Activated CD4-positive, alpha-beta memory T cell treated with anti-CD3 and anti-CD28 coated beads for 36 hours (primary cell): ENCODE measurements at regions not wholly inside any gene's neighbourhood (a gene's known extent, or its start where the extent isn't known, plus 50 kb on each side); places are given as distances from the start of the nearest gene placed in this dataset.

Experiments
- CTCF ChIA-PET: fragments of 350-600 bp; sonication (Branson Sonifier 250); formaldehyde crosslinking; loops from one replicate; lab custom pipeline; 2021; ENCODE audit warnings: antibody characterized with exemption, inconsistent platforms; lab: Charles Lee
- POLR2A ChIA-PET: fragments of 350-600 bp; sonication (Branson Sonifier 250); formaldehyde crosslinking; loops from one replicate; lab custom pipeline; 2021; ENCODE audit warnings: antibody characterized with exemption; lab: Charles Lee
- DNase-seq: peaks from one replicate; pipeline ENCODE4 v3.0.0-alpha.2; 2020
- H3K27ac Mint-ChIP-seq: one replicate; pipeline ENCODE4 v1.8.0; 2021; ENCODE audit warnings: mixed read lengths
- H3K27me3 Mint-ChIP-seq: one replicate; pipeline ENCODE4 v1.8.0; 2021; ENCODE audit warnings: mixed read lengths
- H3K36me3 Mint-ChIP-seq: one replicate; pipeline ENCODE4 v1.8.0; 2021; ENCODE audit warnings: mixed read lengths
- H3K4me1 Mint-ChIP-seq: one replicate; pipeline ENCODE4 v1.8.0; 2021; ENCODE audit warnings: low read depth, mixed read lengths
- H3K4me3 Mint-ChIP-seq: one replicate; pipeline ENCODE4 v1.8.0; 2021; ENCODE audit warnings: mild to moderate bottlenecking, mixed read lengths
- H3K9me3 Mint-ChIP-seq: one replicate; pipeline ENCODE4 v1.8.0; 2021; ENCODE audit warnings: mixed read lengths
- intact Hi-C: fragments of 100-400 bp; cut with micrococcal nuclease; formaldehyde crosslinking; loops from one replicate; pipeline ENCODE4 v1.15.1; 2023

DNA sequence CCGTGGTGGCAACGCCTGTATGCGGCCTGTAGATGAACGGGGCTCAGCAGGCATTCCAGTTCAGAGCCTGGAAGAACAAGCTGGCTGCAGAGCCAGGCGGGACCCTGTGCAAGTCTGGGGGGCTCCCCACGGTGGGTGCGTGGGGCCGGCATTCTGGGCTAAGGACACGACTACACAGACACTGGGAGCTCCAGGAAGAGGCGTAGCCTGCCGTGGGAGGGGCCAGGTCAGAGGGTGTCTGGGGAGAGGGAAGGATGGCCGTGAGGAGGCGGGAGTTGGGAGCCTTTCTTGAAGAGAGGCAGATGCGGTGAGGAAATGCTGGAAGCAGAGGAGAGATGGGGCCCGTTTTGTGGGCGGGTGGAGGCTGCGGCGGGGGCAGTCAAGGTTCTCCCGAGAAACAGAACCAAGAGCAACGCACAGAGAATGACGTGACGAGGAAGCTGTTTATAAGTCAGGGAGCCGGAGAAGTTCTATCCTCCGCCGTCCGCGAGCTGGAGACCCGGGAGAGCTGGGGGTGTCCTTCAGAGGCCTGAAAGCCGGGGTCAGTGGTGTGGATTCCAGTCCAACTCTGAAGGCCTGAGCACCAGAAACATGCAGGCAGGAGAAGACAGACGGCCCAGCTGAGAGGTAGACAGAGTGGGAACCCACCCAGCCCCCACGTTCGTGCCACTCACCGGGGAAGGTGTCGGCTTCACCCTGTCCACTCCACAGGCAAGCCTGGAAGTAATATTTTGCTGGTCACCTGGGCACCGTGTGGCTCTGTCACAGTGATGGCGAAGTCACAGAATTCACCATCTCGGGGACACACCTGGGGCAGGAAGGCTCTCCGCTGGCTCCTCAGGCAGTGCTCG is 529.6 kb downstream of the BRD1 start:
- H3K4me3 Mint-ChIP-seq: no peak overlapping the region
- peaks cover 3% of the 10 kb centered on the region for H3K27me3 Mint-ChIP-seq
- POLR2A ChIA-PET: no interaction called here
- peaks cover 12% of the 10 kb centered on the region for H3K9me3 Mint-ChIP-seq
- no peak overlapping the region for H3K27ac Mint-ChIP-seq
- CTCF ChIA-PET: no interaction called here
- intact Hi-C loops: no loop called here
- DNase-seq: no peak
- no peaks in the 10 kb centered on the region for H3K36me3 Mint-ChIP-seq
- H3K4me1 Mint-ChIP-seq: no peaks in the 10 kb centered on the region

DNA sequence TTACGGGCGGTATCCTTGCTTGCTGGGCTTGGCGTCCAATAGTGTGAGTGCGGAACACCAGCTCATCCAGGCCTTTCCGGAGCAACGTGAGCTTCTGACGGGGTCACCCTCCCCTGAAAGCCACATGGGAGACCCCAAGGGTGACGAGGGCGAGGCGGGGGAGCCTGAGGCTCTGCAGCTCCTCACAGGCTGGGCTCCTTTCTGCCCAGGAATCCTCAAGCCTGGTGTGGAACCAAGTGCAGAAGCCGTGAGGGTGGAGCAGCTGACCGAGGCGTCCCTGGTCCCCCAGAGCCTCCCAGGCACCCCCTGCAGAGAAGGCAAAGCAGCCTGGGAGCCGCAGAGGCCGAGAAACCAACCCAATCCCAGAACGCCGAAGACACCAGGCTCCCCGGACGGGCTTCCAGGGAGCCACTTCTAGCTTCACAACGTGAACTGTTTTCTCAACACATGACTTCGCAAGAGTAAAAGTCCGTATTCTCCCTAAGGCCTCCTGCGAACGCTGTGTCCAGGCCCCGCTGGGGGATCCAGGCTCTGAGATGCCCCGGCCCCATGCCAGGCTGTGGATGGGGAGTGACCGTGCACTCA is 530.3 kb downstream of the BRD1 start:
- no peak overlapping the region for H3K4me3 Mint-ChIP-seq
- no peak for DNase-seq
- no peaks in the 10 kb centered on the region for H3K4me1 Mint-ChIP-seq
- ChIA-PET POLR2A (no interaction called here), CTCF (no interaction called here)
- H3K36me3 Mint-ChIP-seq: no peaks in the 10 kb centered on the region
- peaks cover 2% of the 10 kb centered on the region for H3K27me3 Mint-ChIP-seq
- H3K9me3 Mint-ChIP-seq: peaks cover 12% of the 10 kb centered on the region
- no peak overlapping the region for H3K27ac Mint-ChIP-seq
- intact Hi-C loops: no loop called here

GRCh38 chr22:49296561-49296960 is 531.1 kb downstream of the BRD1 start:
- no peaks in the 10 kb centered on the region for H3K4me1 Mint-ChIP-seq
- peaks cover 12% of the 10 kb centered on the region for H3K9me3 Mint-ChIP-seq
- no peak for DNase-seq
- H3K4me3 Mint-ChIP-seq: no peak overlapping the region
- intact Hi-C loops: no loop called here
- H3K27me3 Mint-ChIP-seq: peaks cover 2% of the 10 kb centered on the region
- ChIA-PET POLR2A (no interaction called here), CTCF (no interaction called here)
- no peak overlapping the region for H3K27ac Mint-ChIP-seq
- no peaks in the 10 kb centered on the region for H3K36me3 Mint-ChIP-seq

DNA sequence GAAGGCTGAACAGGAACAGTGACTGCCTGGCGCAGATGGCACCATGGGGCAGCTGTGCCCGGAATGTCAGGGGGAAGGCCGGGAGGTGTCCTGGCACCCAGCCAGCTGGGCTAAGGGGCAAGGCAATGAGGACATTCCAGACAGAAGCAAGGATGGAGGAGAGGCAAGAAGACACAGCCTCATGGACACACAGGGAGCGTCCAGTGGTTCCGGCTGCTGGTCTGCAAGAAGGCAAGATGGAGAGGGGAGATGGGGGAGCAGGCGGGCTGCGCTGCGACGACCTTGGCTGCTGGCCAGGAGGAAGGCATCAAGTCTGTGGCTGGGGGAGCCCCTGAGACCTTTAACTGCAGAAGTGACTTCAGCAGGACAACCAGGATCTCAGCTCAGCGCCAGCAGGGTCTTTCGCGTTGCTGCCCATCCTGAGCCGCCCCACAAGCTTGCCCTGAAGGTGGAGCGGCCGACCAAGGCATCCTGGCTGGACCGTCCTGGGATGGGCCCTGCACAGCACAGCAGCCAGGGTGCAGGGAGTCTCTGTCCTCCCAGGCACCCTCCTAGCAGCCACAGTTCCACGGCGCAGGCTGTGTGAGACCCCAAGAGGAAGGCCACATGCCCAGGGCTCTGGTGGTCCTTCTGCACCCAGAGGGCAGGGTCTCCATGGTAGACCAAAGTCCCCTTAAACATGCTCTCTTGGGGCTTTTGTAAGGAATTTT is 531.7 kb downstream of the BRD1 start:
- intact Hi-C loops: no loop called here
- no peaks in the 10 kb centered on the region for H3K36me3 Mint-ChIP-seq
- H3K4me1 Mint-ChIP-seq: no peaks in the 10 kb centered on the region
- H3K27ac Mint-ChIP-seq: no peak overlapping the region
- H3K27me3 Mint-ChIP-seq: peaks cover 2% of the 10 kb centered on the region
- no peak for DNase-seq
- CTCF ChIA-PET: interaction anchor here (2.0 kb wide), 1 partner anchor 9 kb away, joined by 7 read pairs; no protein-coding TSS in a partner anchor
- no peak overlapping the region for H3K4me3 Mint-ChIP-seq
- peaks cover 12% of the 10 kb centered on the region for H3K9me3 Mint-ChIP-seq
- POLR2A ChIA-PET: no interaction called here

- peaks cover 3% of the 10 kb centered on the region for H3K27me3 Mint-ChIP-seq
- no peak overlapping the region for H3K4me3 Mint-ChIP-seq
- ChIA-PET CTCF (interaction anchor here (2.0 kb wide), 1 partner anchor 10 kb away, joined by 7 read pairs; no protein-coding TSS in a partner anchor), POLR2A (no interaction called here)
- intact Hi-C loops: no loop called here
- no peak for DNase-seq
- H3K4me1 Mint-ChIP-seq: no peaks in the 10 kb centered on the region
- H3K9me3 Mint-ChIP-seq: peaks cover 12% of the 10 kb centered on the region
- H3K27ac Mint-ChIP-seq: no peak overlapping the region
- no peaks in the 10 kb centered on the region for H3K36me3 Mint-ChIP-seq
These were observed 532.3 kb downstream of the BRD1 start for GRCh38 chr22:49295465-49295743.

GRCh38 chr22:49294656-49295464 is 532.8 kb downstream of the BRD1 start:
- Mint-ChIP-seq H3K27ac (no peak overlapping the region), H3K36me3 (no peaks in the 10 kb centered on the region), H3K4me1 (no peaks in the 10 kb centered on the region), H3K27me3 (peaks cover 3% of the 10 kb centered on the region), H3K9me3 (peaks cover 12% of the 10 kb centered on the region), H3K4me3 (no peak overlapping the region)
- no peak for DNase-seq
- POLR2A ChIA-PET: no interaction called here
- intact Hi-C loops: no loop called here
- CTCF ChIA-PET: interaction anchor here (2.0 kb wide), 1 partner anchor 10 kb away, joined by 7 read pairs; no protein-coding TSS in a partner anchor

DNA sequence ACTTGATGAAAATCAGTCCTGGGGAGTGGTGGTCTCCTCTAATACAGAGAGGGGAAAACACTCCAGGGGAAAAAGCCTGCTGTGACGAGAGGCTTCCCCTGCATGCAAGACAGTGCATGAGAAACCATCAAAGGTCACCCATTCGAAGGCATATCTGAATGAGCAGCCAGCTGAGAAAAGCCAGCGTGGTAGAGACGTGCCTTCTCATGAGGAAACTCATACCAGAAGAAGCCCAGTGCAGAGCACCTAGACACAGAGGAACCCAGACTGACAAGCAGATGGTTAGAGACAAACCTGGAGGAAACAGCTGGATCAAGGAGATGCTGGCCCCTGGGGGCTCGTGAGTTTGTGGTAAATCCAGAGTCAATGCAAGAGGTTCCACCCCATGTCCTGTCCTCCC is 534.8 kb downstream of the BRD1 start:
- ChIA-PET CTCF (no interaction called here), POLR2A (no interaction called here)
- Mint-ChIP-seq H3K27ac (no peak overlapping the region), H3K27me3 (peaks cover 3% of the 10 kb centered on the region), H3K4me1 (no peaks in the 10 kb centered on the region), H3K9me3 (peaks cover 12% of the 10 kb centered on the region), H3K36me3 (no peaks in the 10 kb centered on the region), H3K4me3 (no peak overlapping the region)
- intact Hi-C loops: no loop called here
- DNase-seq: no peak

DNA sequence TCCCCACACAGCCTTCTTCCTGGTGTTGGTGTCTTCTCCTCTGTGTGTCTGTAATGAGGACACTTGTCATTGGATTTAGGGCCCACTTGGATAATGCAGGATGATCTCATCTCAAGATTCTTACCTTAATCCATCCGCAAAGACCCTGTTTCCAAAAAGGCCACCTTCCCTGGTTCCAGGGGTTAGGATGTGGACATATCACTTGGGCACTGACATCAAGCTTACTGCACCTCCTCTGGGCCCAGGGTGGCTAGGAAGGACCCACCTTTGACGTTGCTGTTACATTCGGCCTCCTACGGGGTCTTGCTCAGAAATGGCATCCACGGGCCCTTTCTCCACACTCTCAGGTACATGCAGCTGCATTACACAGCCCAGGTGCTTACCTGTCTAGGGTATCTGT is 535.9 kb downstream of the BRD1 start:
- H3K36me3 Mint-ChIP-seq: no peaks in the 10 kb centered on the region
- intact Hi-C loops: no loop called here
- ChIA-PET POLR2A (no interaction called here), CTCF (no interaction called here)
- H3K27me3 Mint-ChIP-seq: peaks cover 3% of the 10 kb centered on the region
- no peak overlapping the region for H3K27ac Mint-ChIP-seq
- DNase-seq: no peak
- no peaks in the 10 kb centered on the region for H3K4me1 Mint-ChIP-seq
- no peak overlapping the region for H3K4me3 Mint-ChIP-seq
- H3K9me3 Mint-ChIP-seq: peaks cover 12% of the 10 kb centered on the region

DNA sequence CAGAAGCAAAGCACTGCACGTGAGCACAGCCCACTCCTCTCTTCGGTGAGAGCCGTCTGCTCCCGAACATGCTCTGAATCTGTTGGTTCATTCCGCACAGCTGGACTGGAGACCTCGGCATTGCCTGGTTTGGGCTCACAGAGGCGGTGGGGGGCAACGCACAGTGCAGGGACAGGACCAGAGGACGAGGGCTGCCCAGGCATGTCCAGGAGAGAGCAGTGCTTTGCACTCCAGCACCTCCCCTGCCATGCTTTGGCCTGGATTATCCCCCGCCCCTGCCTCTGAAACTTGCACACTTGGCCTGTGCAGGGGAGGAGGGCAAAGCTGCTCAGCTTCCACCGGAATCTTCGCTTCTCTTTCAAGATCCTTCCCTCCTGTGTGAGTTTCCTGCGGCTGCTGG is 536.5 kb downstream of the BRD1 start:
- Mint-ChIP-seq H3K27ac (no peak overlapping the region), H3K27me3 (peaks cover 3% of the 10 kb centered on the region), H3K4me3 (no peak overlapping the region), H3K9me3 (peaks cover 12% of the 10 kb centered on the region), H3K36me3 (no peaks in the 10 kb centered on the region), H3K4me1 (no peaks in the 10 kb centered on the region)
- CTCF ChIA-PET: no interaction called here
- POLR2A ChIA-PET: no interaction called here
- intact Hi-C loops: no loop called here
- no peak for DNase-seq

DNA sequence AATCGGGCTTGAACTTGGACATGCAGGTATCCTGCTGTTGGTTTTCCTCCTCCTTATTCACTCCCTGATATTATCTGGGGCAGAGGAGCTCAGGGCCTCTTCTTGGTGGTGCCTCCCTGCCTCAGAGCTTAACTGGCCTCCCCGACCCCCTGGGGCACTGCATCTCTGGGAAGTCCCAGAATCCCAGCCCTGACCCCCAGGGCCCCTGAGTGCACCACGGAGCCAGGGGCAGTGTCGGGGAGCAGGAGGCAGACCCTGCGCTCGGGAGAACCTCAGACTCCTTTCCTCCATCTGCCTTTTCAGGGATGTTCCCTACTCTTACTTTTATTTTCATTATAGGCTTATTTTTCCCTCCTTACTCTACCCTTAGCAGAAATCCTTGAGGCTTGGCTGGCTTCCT is 537.0 kb downstream of the BRD1 start:
- CTCF ChIA-PET: no interaction called here
- DNase-seq: no peak
- no peaks in the 10 kb centered on the region for H3K4me1 Mint-ChIP-seq
- H3K9me3 Mint-ChIP-seq: peaks cover 12% of the 10 kb centered on the region
- H3K27me3 Mint-ChIP-seq: peaks cover 3% of the 10 kb centered on the region
- H3K27ac Mint-ChIP-seq: no peak overlapping the region
- intact Hi-C loops: no loop called here
- no peak overlapping the region for H3K4me3 Mint-ChIP-seq
- POLR2A ChIA-PET: no interaction called here
- no peaks in the 10 kb centered on the region for H3K36me3 Mint-ChIP-seq

GRCh38 chr22:49289822-49290679 is 537.6 kb downstream of the BRD1 start:
- no peak overlapping the region for H3K27ac Mint-ChIP-seq
- no peaks in the 10 kb centered on the region for H3K4me1 Mint-ChIP-seq
- no peaks in the 10 kb centered on the region for H3K36me3 Mint-ChIP-seq
- no peak for DNase-seq
- intact Hi-C loops: no loop called here
- H3K4me3 Mint-ChIP-seq: no peak overlapping the region
- H3K27me3 Mint-ChIP-seq: peaks cover 3% of the 10 kb centered on the region
- ChIA-PET POLR2A (no interaction called here), CTCF (interaction anchor here (0.7 kb wide), 1 partner anchor 483 kb away, joined by 3 read pairs; no protein-coding TSS in a partner anchor)
- H3K9me3 Mint-ChIP-seq: peaks cover 12% of the 10 kb centered on the region
